ENCODE measurements at regions not wholly inside any gene's neighbourhood (a gene's known extent, or its start where the extent isn't known, plus 50 kb on each side); places are given as distances from the start of the nearest gene placed in this dataset.

DNA sequence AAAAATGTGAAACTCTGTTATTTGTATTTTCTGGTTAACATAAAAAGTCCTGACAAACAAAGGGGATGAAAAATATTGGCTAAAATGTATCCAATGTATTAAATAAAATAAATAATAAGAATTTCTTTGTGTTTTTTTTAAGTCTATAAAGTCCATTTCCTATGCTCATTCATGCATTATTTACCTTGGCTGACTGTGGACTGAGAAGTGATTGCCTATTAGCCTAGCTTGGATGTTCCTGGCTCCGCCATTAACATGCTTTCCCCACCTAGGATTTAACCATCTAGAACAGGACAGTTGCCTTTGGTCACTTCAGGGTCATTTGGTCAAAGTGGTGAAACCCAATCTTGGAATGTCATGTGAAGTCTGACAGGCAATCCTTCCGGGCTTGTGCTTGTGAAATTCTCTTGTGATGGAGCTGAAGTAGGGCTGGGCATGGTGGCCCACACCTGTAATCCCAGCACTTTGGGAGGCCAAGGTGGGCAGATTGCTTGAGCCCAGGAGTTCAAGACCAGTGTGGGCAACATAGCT is 60.4 kb upstream of the TANC1 start:
- TF ChIP-seq, protein P1, sequence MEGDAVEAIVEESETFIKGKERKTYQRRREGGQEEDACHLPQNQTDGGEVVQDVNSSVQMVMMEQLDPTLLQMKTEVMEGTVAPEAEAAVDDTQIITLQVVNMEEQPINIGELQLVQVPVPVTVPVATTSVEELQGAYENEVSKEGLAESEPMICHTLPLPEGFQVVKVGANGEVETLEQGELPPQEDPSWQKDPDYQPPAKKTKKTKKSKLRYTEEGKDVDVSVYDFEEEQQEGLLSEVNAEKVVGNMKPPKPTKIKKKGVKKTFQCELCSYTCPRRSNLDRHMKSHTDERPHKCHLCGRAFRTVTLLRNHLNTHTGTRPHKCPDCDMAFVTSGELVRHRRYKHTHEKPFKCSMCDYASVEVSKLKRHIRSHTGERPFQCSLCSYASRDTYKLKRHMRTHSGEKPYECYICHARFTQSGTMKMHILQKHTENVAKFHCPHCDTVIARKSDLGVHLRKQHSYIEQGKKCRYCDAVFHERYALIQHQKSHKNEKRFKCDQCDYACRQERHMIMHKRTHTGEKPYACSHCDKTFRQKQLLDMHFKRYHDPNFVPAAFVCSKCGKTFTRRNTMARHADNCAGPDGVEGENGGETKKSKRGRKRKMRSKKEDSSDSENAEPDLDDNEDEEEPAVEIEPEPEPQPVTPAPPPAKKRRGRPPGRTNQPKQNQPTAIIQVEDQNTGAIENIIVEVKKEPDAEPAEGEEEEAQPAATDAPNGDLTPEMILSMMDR (IDR thresholded peaks at IDR 0.05) = no peak
- no peak for TF ChIP-seq POLR2A (IDR thresholded peaks at IDR 0.05)
